Nephron progenitor cell (in vitro differentiated cells): ENCODE measurements at regions not wholly inside any gene's neighbourhood (a gene's known extent, or its start where the extent isn't known, plus 50 kb on each side); places are given as distances from the start of the nearest gene placed in this dataset.

ENCODE experiments used
- DNase-seq: peaks from one replicate; pipeline ENCODE4 v3.0.0; 2021
- H3K27ac Mint-ChIP-seq: 2 replicates; pipeline ENCODE4 v1.8.0; 2021; ENCODE audit warnings: mild to moderate bottlenecking, moderate library complexity, mixed read lengths
- H3K27me3 Mint-ChIP-seq: 2 replicates; pipeline ENCODE4 v1.8.0; 2021; ENCODE audit warnings: mild to moderate bottlenecking, low read depth, mixed read lengths; ENCODE audit not compliant: poor library complexity
- H3K36me3 Mint-ChIP-seq: 2 replicates; pipeline ENCODE4 v1.8.0; 2021; ENCODE audit warnings: low read depth, mixed read lengths
- H3K4me1 Mint-ChIP-seq: 2 replicates; pipeline ENCODE4 v1.8.0; 2021; ENCODE audit warnings: mixed read lengths
- H3K4me3 Mint-ChIP-seq: 2 replicates; pipeline ENCODE4 v1.8.0; 2021; ENCODE audit warnings: mild to moderate bottlenecking, moderate library complexity, mixed read lengths
- H3K9me3 Mint-ChIP-seq: 2 replicates; pipeline ENCODE4 v1.8.0; 2021; ENCODE audit warnings: mild to moderate bottlenecking, moderate library complexity, mixed read lengths
- CTCF ChIP-seq: fragments of 200-600 bp; sonication (generic); IDR thresholded peaks from 2 replicates; pipeline ENCODE4 v1.5.0; 2021; ENCODE audit warnings: antibody characterized with exemption

GRCh38 chr11:26847459-26847858 lies 125.6 kb upstream of the SLC5A12 start:
- H3K4me3 Mint-ChIP-seq, result no peak overlapping the region
- no peak for TF ChIP-seq CTCF
- no peaks in the 10 kb centered on the region for H3K27me3 Mint-ChIP-seq
- no peak for DNase-seq
- no peaks in the 10 kb centered on the region for H3K9me3 Mint-ChIP-seq
- H3K4me1 Mint-ChIP-seq, result peaks cover 9% of the 10 kb centered on the region
- H3K36me3 Mint-ChIP-seq, result no peaks in the 10 kb centered on the region
- H3K27ac Mint-ChIP-seq, result no peak overlapping the region

GRCh38 chr11:26847977-26848376 lies 126.1 kb upstream of the SLC5A12 start:
- TF ChIP-seq CTCF, result no peak
- H3K36me3 Mint-ChIP-seq, result no peaks in the 10 kb centered on the region
- H3K4me1 Mint-ChIP-seq, result peaks cover 9% of the 10 kb centered on the region
- H3K27ac Mint-ChIP-seq, result no peak overlapping the region
- no peaks in the 10 kb centered on the region for H3K27me3 Mint-ChIP-seq
- H3K9me3 Mint-ChIP-seq, result no peaks in the 10 kb centered on the region
- H3K4me3 Mint-ChIP-seq, result no peak overlapping the region
- no peak for DNase-seq

- Mint-ChIP-seq H3K27me3 (no peaks in the 10 kb centered on the region), H3K36me3 (no peaks in the 10 kb centered on the region), H3K27ac (no peak overlapping the region), H3K4me3 (no peak overlapping the region), H3K4me1 (peaks cover 9% of the 10 kb centered on the region), H3K9me3 (no peaks in the 10 kb centered on the region)
- no peak for TF ChIP-seq CTCF
- no peak for DNase-seq
These were observed 127.2 kb upstream of the SLC5A12 start for GRCh38 chr11:26849036-26849435.

GRCh38 chr11:26851291-26851690 lies 129.4 kb upstream of the SLC5A12 start:
- no peaks in the 10 kb centered on the region for H3K27me3 Mint-ChIP-seq
- TF ChIP-seq CTCF, result no peak
- no peak overlapping the region for H3K27ac Mint-ChIP-seq
- peaks cover 9% of the 10 kb centered on the region for H3K4me1 Mint-ChIP-seq
- no peak for DNase-seq
- no peak overlapping the region for H3K4me3 Mint-ChIP-seq
- H3K36me3 Mint-ChIP-seq, result no peaks in the 10 kb centered on the region
- no peaks in the 10 kb centered on the region for H3K9me3 Mint-ChIP-seq

- no peak overlapping the region for H3K4me3 Mint-ChIP-seq
- no peak overlapping the region for H3K27ac Mint-ChIP-seq
These were observed 129.8 kb upstream of the SLC5A12 start for GRCh38 chr11:26851696-26852095.

More at GRCh38 chr11:26851696-26852095, 129.8 kb upstream of the SLC5A12 start:
- no peak for TF ChIP-seq CTCF
- no peaks in the 10 kb centered on the region for H3K36me3 Mint-ChIP-seq
- peaks cover 9% of the 10 kb centered on the region for H3K4me1 Mint-ChIP-seq
- H3K27me3 Mint-ChIP-seq, result no peaks in the 10 kb centered on the region
- no peaks in the 10 kb centered on the region for H3K9me3 Mint-ChIP-seq
- DNase-seq, result no peak
